GM18873 (cell line): ENCODE measurements at regions not wholly inside any gene's neighbourhood (a gene's known extent, or its start where the extent isn't known, plus 50 kb on each side); places are given as distances from the start of the nearest gene placed in this dataset.

ENCODE experiments used
- ATAC-seq: cut with Tn5 transposase; IDR thresholded peaks from one replicate; pipeline ENCODE4 v1.9.1; 2021; ENCODE audit warnings: mild to moderate bottlenecking, moderate library complexity, moderate number of reproducible peaks; ENCODE audit not compliant: unreplicated experiment, low FRiP score

GRCh38 chr1:8171751-8172464, 145.8 kb upstream of the ERRFI1 start:
- ATAC-seq: no peak

- ATAC-seq: no peak
Measured at GRCh38 chr1:8170059-8170835, 144.1 kb upstream of the ERRFI1 start.

- no peak for ATAC-seq
Measured at GRCh38 chr1:8169364-8170058, 143.4 kb upstream of the ERRFI1 start.

GRCh38 chr1:8167936-8168335, 141.8 kb upstream of the ERRFI1 start:
- ATAC-seq: no peak

- no peak for ATAC-seq
Measured at GRCh38 chr1:8166406-8166805, 140.3 kb upstream of the ERRFI1 start.

- no peak for ATAC-seq
Measured at GRCh38 chr1:8165595-8166360, 139.7 kb upstream of the ERRFI1 start.

GRCh38 chr1:8164670-8165069, 138.6 kb upstream of the ERRFI1 start:
- no peak for ATAC-seq

- no peak for ATAC-seq
Measured at GRCh38 chr1:8163039-8163438, 136.9 kb upstream of the ERRFI1 start.

GRCh38 chr1:8162168-8162567, 136.1 kb upstream of the ERRFI1 start:
- ATAC-seq: no peak

GRCh38 chr1:8161546-8162105, 135.5 kb upstream of the ERRFI1 start:
- ATAC-seq: no peak

GRCh38 chr1:8159470-8160024, 133.4 kb upstream of the ERRFI1 start:
- no peak for ATAC-seq

- ATAC-seq: no peak
Measured at GRCh38 chr1:8158995-8159394, 132.9 kb upstream of the ERRFI1 start.

GRCh38 chr1:8157765-8158164, 131.7 kb upstream of the ERRFI1 start:
- ATAC-seq: no peak

GRCh38 chr1:8155528-8156186, 129.5 kb upstream of the ERRFI1 start:
- ATAC-seq: no peak

- ATAC-seq: no peak
Measured at GRCh38 chr1:8154621-8155052, 128.5 kb upstream of the ERRFI1 start.

- ATAC-seq: no peak
Measured at GRCh38 chr1:8153961-8154360, 127.9 kb upstream of the ERRFI1 start.

GRCh38 chr1:8152731-8153702, 126.9 kb upstream of the ERRFI1 start:
- ATAC-seq: no peak

GRCh38 chr1:8151647-8152046, 125.5 kb upstream of the ERRFI1 start:
- no peak for ATAC-seq
